ENCODE measurements at regions not wholly inside any gene's neighbourhood (a gene's known extent, or its start where the extent isn't known, plus 50 kb on each side); places are given as distances from the start of the nearest gene placed in this dataset.

DNA sequence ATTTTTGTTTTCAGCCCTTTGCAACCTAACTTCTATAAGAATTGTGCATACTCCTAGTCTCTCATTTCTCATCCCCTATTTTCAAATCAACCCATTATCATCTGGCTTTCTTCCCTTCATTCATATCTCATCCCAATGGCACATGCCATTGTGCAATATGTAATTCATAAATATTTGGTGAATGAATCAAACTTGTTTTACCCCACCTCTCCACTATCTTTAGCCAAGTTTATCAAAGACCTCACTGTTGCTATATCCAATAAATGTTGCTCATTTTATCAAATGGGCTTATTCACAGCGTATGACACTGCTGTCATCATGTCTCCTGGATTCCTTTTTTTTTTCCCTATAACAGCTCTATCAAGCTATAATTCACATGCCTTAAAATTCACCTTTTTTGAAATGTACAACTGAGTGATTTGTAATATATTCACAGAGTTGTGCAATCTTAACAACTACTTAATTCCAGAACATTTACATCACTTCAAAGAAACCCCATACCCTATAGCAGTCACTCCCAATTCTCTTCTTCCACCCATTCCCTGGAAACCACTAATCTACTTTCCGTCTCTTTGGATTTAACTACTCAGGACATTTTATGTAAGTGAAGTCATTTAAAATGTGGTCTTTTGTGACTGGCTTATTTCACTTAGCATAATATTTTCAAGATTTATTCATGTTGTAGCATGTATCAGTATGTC is 214.4 kb upstream of the PAPPA start:
- TF ChIP-seq CTCF (optimal IDR thresholded peaks at IDR 0.05 in 1 of 3, IDR thresholded peaks at IDR 0.05 in 1 of 3, conservative IDR thresholded peaks at IDR 0.05 in 1 of 3; ENCODE audit: extremely low read depth in 1 of 3, insufficient read depth in 2 of 3, low read length in 3 of 3) (no peak), EZH2 (IDR thresholded peaks at IDR 0.05; ENCODE audit: low read length) (no peak)
